GM12874 (cell line): ENCODE measurements at regions not wholly inside any gene's neighbourhood (a gene's known extent, or its start where the extent isn't known, plus 50 kb on each side); places are given as distances from the start of the nearest gene placed in this dataset.

Source experiments
- TF ChIP-seq, protein P1 (sequence below): IDR thresholded peaks from 2 replicates; pipeline ENCODE4 v1.5.1; 2011; ENCODE audit warnings: low read depth, mild to moderate bottlenecking, control low read depth, low read length, moderate library complexity; ENCODE audit not compliant: insufficient read depth

DNA sequence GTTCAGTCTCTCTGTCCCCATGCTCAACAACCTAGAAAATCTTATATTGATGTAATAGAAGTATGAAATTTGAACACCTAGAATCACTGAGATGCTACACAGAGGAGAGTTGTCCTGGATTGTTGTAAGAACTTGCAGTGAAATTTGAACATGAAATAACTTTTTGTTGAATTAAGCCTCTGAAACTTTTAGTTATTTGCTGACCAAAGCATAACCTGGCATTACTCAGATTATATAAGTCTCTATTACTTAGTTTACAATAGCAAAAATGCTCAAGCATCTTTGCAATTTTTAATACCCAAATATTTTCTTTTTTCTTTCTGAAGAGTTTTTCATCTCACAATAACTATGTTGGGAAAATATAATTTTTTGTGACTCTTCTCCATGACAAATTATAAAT is 630.7 kb upstream of the ACO1 start:
- TF ChIP-seq, protein P1, sequence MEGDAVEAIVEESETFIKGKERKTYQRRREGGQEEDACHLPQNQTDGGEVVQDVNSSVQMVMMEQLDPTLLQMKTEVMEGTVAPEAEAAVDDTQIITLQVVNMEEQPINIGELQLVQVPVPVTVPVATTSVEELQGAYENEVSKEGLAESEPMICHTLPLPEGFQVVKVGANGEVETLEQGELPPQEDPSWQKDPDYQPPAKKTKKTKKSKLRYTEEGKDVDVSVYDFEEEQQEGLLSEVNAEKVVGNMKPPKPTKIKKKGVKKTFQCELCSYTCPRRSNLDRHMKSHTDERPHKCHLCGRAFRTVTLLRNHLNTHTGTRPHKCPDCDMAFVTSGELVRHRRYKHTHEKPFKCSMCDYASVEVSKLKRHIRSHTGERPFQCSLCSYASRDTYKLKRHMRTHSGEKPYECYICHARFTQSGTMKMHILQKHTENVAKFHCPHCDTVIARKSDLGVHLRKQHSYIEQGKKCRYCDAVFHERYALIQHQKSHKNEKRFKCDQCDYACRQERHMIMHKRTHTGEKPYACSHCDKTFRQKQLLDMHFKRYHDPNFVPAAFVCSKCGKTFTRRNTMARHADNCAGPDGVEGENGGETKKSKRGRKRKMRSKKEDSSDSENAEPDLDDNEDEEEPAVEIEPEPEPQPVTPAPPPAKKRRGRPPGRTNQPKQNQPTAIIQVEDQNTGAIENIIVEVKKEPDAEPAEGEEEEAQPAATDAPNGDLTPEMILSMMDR: no peak

DNA sequence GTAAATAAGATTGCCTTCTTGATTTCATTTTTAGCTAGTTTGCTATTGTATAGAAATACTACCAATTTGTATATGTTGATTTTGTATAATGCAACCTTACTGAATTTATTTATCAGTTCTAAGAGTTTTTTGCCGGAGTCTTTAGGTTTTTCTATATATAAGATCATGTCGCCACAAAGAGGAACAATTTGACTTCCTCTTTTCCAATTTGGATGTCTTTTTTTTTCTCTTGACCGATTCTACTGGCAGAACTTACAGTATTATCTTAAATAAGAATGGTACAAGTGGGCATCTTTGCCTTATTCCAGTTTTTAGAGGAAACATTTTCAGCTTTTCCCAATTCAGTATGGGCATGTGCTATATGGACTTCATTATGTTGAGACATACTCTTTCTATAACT is 624.7 kb upstream of the ACO1 start:
- TF ChIP-seq, protein P1: no peak

DNA sequence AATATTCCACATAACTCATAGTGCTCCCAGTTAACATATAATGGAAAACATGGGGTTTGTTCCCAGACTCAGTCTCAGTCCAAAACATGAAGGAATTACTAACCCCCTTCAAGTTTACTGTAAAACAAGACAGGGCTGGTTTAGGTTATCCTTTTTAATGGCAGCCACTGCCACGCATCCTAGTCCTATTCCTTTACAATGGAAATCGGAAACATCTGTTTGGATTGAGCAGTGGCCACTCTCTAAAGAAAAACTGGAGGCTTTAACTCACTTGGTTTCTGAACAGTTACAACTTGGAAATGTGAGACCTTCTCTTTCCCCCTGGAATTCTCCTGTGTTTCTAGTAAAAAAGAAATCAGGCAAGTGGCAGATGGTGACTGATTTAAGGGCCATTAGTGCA is 609.9 kb upstream of the ACO1 start:
- TF ChIP-seq, protein P1: no peak

DNA sequence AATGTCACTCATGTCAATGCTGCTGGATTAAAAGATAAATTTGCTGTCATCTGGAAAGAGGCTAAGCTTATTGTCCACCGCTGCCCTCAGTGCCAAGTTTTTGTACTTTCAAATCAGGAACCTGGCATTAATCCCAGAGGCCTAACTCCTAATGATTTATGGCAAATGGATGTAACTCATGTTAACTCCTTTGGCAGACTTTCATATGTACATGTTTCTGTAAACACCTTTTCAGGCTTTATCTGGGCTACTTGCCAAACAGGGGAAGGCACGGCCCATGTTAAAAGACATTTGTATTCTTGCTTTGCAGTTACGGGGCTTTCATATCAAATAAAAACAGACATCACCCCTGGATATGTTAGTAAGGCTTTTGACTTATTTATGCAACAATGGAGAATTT is 608.0 kb upstream of the ACO1 start:
- TF ChIP-seq, protein P1: no peak

DNA sequence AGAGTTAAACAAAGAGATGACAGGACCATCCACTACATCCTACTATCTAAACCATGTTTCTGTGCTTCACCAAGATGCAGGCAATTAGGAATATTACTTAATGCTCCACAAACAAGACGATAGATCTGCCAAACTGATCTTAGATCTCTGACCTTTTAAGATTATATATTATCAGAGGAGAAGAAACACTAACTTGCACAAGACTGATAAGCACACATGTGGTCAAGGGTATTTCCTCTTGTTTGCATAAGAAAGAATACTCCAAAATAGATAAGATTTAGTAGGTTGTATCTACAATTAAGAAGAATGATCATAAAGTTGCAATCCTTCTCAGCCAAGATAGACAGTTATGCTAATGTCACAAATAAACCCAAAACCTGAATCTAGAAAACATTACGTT is 601.0 kb upstream of the ACO1 start:
- TF ChIP-seq, protein P1: no peak

DNA sequence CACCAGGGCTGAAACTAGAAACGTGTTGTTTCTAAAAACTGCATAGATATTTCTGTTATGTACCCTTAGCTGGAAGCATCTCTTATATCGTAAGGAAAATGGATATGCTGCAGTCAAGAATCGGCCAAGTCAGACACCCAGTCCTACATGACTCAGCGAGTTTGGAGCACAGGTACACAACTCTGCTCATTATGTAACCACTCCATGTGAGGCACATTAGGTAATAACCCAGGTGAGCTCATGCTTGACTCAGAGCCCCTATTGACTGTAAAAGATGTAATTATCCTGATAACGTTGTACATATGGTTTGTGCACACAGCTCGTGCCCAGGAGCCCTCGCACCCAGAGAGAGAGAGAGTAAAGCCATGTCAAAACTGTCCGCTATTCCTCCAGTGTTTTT is 593.7 kb upstream of the ACO1 start:
- TF ChIP-seq, protein P1: no peak

DNA sequence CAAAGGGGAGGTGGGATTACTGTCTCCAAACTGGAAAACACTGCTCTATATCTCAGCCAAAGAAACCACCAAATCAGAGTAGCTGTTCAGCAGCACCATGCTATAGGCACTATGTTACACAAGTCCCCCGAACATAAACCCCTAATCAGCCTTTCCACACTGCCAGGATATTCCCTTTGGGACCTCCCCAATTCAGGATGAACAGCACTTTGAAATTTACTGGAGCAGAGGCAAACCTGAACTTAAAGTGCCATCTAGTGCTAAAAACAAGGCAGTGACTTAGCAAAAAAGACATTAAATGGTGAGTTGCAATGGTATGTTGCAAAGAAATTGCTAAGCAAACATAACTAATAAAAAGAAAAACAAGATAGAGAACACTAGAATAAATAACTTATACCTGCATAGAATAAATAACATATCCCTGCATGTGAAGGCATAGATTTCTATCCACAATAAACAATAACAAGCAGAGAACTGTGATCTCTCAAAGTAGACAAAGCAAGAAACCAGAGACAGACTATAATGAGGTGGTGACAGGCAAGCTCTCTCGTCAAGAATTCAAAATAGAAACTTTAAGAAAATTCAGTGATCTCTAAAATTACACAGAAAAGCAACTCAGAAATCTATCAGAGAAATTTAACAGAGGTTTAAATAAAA is 584.4 kb upstream of the ACO1 start:
- TF ChIP-seq, protein P1: peak; percentile 48; the same call in 1 of the 2 replicates
